ENCODE measurements at regions not wholly inside any gene's neighbourhood (a gene's known extent, or its start where the extent isn't known, plus 50 kb on each side); places are given as distances from the start of the nearest gene placed in this dataset.

DNA sequence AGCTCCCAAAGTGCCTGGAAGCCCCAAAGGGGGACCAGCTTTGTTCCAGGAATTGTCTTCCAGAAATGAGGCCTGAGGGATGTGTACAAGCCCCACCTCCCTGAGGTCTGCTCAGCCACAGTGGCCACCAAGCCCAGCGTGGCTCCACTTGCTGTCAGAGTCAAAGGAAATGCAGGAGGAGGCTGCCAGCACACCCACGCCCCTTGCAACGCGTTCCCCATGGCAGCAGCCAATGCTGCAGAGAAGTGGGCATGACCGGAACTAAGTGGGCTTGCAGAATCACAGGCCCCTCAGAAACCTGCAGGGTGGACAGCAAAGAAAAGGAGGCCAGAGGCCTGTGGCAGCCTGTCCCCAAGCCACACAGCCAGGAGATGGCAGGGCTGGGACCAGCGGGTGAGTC is 320.8 kb downstream of the FOXL1 start:
- Histone ChIP-seq H3K27ac (no peak overlapping the region), H3K36me3 (no peaks in the 10 kb centered on the region), H3K4me1 (peaks cover 0 to 4% (median 0%) of the 10 kb centered on the region in 4 donors), H3K27me3 (no peaks in the 10 kb centered on the region), H3K9me3 (no peaks in the 10 kb centered on the region), H3K4me3 (no peak overlapping the region)
- peak in 1 of 2 donors; percentile 25 for DNase-seq
- TF ChIP-seq, protein P1, sequence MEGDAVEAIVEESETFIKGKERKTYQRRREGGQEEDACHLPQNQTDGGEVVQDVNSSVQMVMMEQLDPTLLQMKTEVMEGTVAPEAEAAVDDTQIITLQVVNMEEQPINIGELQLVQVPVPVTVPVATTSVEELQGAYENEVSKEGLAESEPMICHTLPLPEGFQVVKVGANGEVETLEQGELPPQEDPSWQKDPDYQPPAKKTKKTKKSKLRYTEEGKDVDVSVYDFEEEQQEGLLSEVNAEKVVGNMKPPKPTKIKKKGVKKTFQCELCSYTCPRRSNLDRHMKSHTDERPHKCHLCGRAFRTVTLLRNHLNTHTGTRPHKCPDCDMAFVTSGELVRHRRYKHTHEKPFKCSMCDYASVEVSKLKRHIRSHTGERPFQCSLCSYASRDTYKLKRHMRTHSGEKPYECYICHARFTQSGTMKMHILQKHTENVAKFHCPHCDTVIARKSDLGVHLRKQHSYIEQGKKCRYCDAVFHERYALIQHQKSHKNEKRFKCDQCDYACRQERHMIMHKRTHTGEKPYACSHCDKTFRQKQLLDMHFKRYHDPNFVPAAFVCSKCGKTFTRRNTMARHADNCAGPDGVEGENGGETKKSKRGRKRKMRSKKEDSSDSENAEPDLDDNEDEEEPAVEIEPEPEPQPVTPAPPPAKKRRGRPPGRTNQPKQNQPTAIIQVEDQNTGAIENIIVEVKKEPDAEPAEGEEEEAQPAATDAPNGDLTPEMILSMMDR (IDR thresholded peaks at IDR 0.05): no peak
- intact Hi-C loops (cut with DNase I; ENCODE audit: low total_unique reads): no loop called here

DNA sequence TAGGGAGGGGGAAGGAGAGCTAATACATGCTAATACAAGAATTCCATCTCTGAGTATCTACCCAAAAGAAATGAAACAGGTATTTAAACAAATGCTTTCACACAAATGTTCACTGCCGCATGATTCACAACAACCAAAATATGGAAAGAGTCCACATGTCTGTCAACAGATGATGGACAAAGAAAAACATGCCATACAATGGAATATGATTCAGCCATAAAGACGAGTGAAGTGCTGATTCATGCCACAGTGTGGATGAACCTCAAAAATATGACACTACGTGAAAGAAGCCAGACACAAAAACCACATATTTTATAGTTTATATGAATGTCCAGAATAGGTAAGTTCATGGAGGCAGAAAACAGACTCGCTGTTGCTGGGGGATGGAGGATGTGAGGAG is 321.4 kb downstream of the FOXL1 start:
- no peaks in the 10 kb centered on the region for H3K9me3 ChIP-seq
- H3K4me1 ChIP-seq: peaks cover 0 to 4% (median 0%) of the 10 kb centered on the region in 4 donors
- intact Hi-C loops (cut with DNase I; ENCODE audit: low total_unique reads): no loop called here
- TF ChIP-seq, protein P1 (IDR thresholded peaks at IDR 0.05): no peak
- H3K4me3 ChIP-seq: no peak overlapping the region
- no peaks in the 10 kb centered on the region for H3K36me3 ChIP-seq
- H3K27me3 ChIP-seq: no peaks in the 10 kb centered on the region
- H3K27ac ChIP-seq: no peak overlapping the region
- no peak for DNase-seq

DNA sequence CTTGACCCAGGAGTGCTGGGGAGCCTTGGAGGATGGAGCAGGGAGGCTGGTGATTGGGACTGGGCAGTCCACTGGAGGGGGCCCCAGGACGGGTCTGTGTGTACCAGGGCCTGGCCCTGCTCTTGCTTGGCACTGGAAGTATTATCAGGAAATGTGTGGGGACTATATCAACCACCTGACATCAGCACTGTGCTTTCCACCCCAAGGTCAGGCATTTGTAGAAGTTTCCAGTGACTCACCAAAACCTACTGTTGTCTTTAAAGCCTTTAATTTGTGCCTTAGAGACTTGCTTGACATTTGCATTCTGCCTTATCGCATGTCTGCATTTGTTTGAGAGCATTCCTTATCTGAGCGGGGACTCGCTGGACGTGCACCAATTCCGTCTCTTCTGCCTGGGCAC is 323.1 kb downstream of the FOXL1 start:
- Histone ChIP-seq H3K9me3 (no peaks in the 10 kb centered on the region), H3K27ac (no peak overlapping the region), H3K36me3 (no peaks in the 10 kb centered on the region), H3K4me3 (no peak overlapping the region), H3K4me1 (peaks cover 0 to 6% (median 3%) of the 10 kb centered on the region in 4 donors), H3K27me3 (no peaks in the 10 kb centered on the region)
- intact Hi-C loops (cut with DNase I; ENCODE audit: low total_unique reads): no loop called here
- DNase-seq: peak in 1 of 2 donors; percentile 60
- TF ChIP-seq, protein P1 (IDR thresholded peaks at IDR 0.05): no peak

DNA sequence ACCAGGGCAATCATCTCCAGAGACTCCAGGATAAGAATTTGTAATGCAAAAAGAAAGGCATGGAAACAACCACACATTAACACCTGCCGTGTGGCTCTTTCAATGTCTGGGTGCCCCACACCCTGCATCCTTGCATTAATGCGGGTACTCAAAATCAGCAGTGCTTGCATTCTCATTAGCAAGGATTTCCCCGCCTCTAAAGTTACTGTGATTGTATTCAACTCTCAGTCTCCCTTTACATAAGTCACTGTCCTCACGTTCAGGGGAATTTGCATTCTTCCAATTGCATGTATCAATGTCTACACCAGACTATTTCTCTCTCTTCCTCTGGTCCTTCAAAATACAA is 324.3 kb downstream of the FOXL1 start:
- Histone ChIP-seq H3K36me3 (no peaks in the 10 kb centered on the region), H3K4me3 (no peak overlapping the region), H3K9me3 (no peaks in the 10 kb centered on the region), H3K4me1 (peaks cover 0 to 6% (median 3%) of the 10 kb centered on the region in 4 donors), H3K27me3 (no peaks in the 10 kb centered on the region), H3K27ac (no peak overlapping the region)
- no peak for DNase-seq
- TF ChIP-seq, protein P1 (IDR thresholded peaks at IDR 0.05): no peak
- intact Hi-C loops (cut with DNase I; ENCODE audit: low total_unique reads): no loop called here

DNA sequence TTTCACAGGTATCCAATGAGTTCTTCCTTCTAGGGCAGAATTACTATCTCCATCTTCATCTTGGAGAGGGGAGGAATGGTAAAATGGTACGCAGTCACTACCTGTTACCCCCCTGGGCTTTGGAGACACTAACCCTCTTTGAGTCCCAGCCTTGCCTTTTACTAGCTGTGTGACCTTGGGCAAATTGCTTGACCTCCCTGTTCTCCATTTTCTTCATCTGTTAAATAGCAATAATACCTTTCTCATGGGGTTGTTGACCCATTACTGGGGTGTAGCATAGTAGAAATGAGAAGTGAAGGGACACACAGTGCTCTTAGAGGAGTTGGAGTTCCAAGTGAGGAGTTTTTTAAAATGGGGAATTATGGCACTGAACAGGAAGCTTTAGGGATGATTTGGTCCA is 324.7 kb downstream of the FOXL1 start:
- no peak for DNase-seq
- Histone ChIP-seq H3K27me3 (no peaks in the 10 kb centered on the region), H3K4me3 (no peak overlapping the region), H3K9me3 (no peaks in the 10 kb centered on the region), H3K4me1 (peaks cover 0 to 6% (median 3%) of the 10 kb centered on the region in 4 donors), H3K27ac (no peak overlapping the region), H3K36me3 (no peaks in the 10 kb centered on the region)
- TF ChIP-seq, protein P1 (IDR thresholded peaks at IDR 0.05): no peak
- intact Hi-C loops (cut with DNase I; ENCODE audit: low total_unique reads): no loop called here

DNA sequence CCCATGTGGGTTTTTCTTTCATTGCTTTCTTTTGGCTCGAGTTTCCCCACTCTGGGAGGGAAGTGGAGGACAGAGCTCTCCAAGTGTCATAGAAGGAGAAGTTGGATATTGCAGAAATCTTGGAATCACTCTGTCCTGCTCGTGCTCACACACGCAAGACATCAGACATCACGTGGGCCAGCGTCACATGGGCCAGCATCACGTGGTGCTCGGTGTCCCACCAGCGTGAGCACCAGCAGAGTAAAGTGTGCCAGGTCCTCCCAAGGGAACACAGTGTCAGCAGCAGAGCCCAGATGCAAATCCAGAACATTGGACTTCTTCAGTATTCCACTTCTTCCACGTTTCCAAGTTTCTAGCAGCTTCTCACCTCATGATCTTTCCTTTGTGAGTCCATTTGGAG is 327.0 kb downstream of the FOXL1 start:
- DNase-seq: peak; percentile 74 to 90
- TF ChIP-seq, protein P1 (IDR thresholded peaks at IDR 0.05): no peak
- H3K4me3 ChIP-seq: no peak overlapping the region

More for the DNA sequence above, 327.0 kb downstream of the FOXL1 start:
- H3K4me1 ChIP-seq: peaks cover 0 to 6% (median 1%) of the 10 kb centered on the region in 4 donors
- intact Hi-C loops (cut with DNase I; ENCODE audit: low total_unique reads): no loop called here
- no peaks in the 10 kb centered on the region for H3K27me3 ChIP-seq
- no peaks in the 10 kb centered on the region for H3K9me3 ChIP-seq
- H3K36me3 ChIP-seq: no peaks in the 10 kb centered on the region
- peak overlapping the region; percentile 50 to 67 for H3K27ac ChIP-seq
